Astrocyte of the cerebellum (primary cell): ENCODE measurements at regions not wholly inside any gene's neighbourhood (a gene's known extent, or its start where the extent isn't known, plus 50 kb on each side); places are given as distances from the start of the nearest gene placed in this dataset.

Source experiments
- DNase-seq: peaks from one replicate; pipeline ENCODE4 v3.0.0-alpha.2; 2011; ENCODE audit warnings: low read depth
- H3K4me3 ChIP-seq: 2 replicates; pipeline ENCODE4 v1.5.1; 2011; ENCODE audit warnings: mild to moderate bottlenecking, low read depth, low read length, moderate library complexity
- in situ Hi-C: cut with HindIII; loops from 2 replicates; pipeline ENCODE4 v1.10.0; 2017; ENCODE audit warnings: low sequenced_read_pairs
- TF ChIP-seq, protein P1 (sequence below): IDR thresholded peaks from 2 replicates; pipeline ENCODE4 v1.5.1; 2012; ENCODE audit warnings: low read length, low read depth, moderate library complexity, mild to moderate bottlenecking; ENCODE audit errors: missing control alignments

DNA sequence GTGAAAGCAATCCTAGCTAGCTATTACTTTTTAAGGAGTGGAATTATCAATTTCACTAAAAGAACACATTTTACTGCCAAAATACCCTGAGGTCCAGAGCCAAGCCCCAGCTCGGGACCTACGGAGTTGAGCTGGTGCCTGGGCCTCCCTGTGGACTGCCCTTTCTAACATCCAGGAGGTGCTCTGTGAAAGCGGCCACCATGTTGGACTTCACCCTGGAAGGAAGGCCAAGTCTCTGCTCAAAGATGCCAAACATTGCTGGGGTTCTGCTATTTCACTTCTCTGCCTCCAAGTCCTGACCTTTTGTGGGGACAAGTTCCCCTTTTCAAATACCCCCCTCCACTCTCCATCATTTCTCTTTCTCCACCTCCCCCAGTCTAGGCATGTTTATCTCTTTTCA is 498.7 kb upstream of the RAB6C start:
- H3K4me3 ChIP-seq = no peak overlapping the region
- in situ Hi-C loops = no loop called here
- no peak for DNase-seq
- TF ChIP-seq, protein P1, sequence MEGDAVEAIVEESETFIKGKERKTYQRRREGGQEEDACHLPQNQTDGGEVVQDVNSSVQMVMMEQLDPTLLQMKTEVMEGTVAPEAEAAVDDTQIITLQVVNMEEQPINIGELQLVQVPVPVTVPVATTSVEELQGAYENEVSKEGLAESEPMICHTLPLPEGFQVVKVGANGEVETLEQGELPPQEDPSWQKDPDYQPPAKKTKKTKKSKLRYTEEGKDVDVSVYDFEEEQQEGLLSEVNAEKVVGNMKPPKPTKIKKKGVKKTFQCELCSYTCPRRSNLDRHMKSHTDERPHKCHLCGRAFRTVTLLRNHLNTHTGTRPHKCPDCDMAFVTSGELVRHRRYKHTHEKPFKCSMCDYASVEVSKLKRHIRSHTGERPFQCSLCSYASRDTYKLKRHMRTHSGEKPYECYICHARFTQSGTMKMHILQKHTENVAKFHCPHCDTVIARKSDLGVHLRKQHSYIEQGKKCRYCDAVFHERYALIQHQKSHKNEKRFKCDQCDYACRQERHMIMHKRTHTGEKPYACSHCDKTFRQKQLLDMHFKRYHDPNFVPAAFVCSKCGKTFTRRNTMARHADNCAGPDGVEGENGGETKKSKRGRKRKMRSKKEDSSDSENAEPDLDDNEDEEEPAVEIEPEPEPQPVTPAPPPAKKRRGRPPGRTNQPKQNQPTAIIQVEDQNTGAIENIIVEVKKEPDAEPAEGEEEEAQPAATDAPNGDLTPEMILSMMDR = no peak

- H3K4me3 ChIP-seq = no peak overlapping the region
- in situ Hi-C loops = no loop called here
- no peak for DNase-seq
- TF ChIP-seq, protein P1 = no peak
These were observed 497.9 kb upstream of the RAB6C start for GRCh38 chr2:129481306-129482219.

DNA sequence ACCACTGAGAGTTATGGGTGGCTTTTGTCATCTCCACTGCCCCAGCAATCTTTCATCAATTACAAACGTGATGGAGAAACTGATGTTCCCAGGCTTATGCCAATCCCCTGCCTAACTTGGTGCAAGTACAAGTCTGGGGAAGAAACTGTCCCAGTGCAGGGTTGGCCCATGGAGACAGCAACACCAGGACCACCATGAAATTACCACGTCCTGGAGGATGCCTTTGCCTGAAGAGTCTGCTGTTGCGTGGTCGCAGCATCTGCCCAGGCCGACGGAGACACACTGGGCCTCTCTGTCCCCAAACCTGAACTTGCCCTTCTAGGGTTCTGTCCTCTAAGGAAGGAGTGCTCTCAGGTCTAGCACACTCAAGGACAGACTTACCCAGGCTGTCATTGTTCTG is 496.8 kb upstream of the RAB6C start:
- TF ChIP-seq, protein P1 = no peak
- in situ Hi-C loops = no loop called here
- no peak overlapping the region for H3K4me3 ChIP-seq
- no peak for DNase-seq

- TF ChIP-seq, protein P1 = no peak
- no peak overlapping the region for H3K4me3 ChIP-seq
- DNase-seq = no peak
- in situ Hi-C loops = no loop called here
These were observed 496.1 kb upstream of the RAB6C start for GRCh38 chr2:129483366-129483765.

- TF ChIP-seq, protein P1 = no peak
- no peak for DNase-seq
- in situ Hi-C loops = no loop called here
- no peak overlapping the region for H3K4me3 ChIP-seq
These were observed 494.2 kb upstream of the RAB6C start for GRCh38 chr2:129484999-129485897.

- no peak for DNase-seq
- no peak overlapping the region for H3K4me3 ChIP-seq
- in situ Hi-C loops = no loop called here
- TF ChIP-seq, protein P1 = no peak
These were observed 491.1 kb upstream of the RAB6C start for GRCh38 chr2:129488376-129488775.
